Endothelial cell of umbilical vein (primary cell): ENCODE measurements at regions not wholly inside any gene's neighbourhood (a gene's known extent, or its start where the extent isn't known, plus 50 kb on each side); places are given as distances from the start of the nearest gene placed in this dataset.

Source experiments
- CTCF ChIP-seq, 2 donors: IDR thresholded peaks; 1 replicate in 1 of 2; 2 replicates in 1 of 2; pipeline ENCODE4 v1.5.1; 2011; ENCODE audit warnings: low read length in 2 of 2, mild to moderate bottlenecking in 2 of 2, moderate library complexity in 2 of 2, control low read depth in 1 of 2, inconsistent platforms in 1 of 2, low read depth in 1 of 2; ENCODE audit not compliant: insufficient read depth in 1 of 2; ENCODE audit errors: extremely low read depth in 1 of 2
- FOS ChIP-seq: IDR thresholded peaks from 2 replicates; pipeline ENCODE4 v1.6.1; 2011; ENCODE audit warnings: mild to moderate bottlenecking, low read length, moderate library complexity, borderline replicate concordance; ENCODE audit not compliant: insufficient read depth
- POLR2A ChIP-seq: IDR thresholded peaks from 2 replicates; pipeline ENCODE4 v1.6.1; 2012; ENCODE audit warnings: low read depth, mild to moderate bottlenecking, control low read depth, low read length

- TF ChIP-seq POLR2A (no peak), CTCF (IDR thresholded peaks at IDR 0.05; ENCODE audit: extremely low read depth in 1 of 2, insufficient read depth in 1 of 2, low read depth in 1 of 2, low read length in 2 of 2) (no peak), FOS (no peak)
Observed at GRCh38 chr5:23612701-23613100, 105.3 kb downstream of the PRDM9 start.
